Pancreas (tissue), 10 donors: ENCODE measurements at regions not wholly inside any gene's neighbourhood (a gene's known extent, or its start where the extent isn't known, plus 50 kb on each side); places are given as distances from the start of the nearest gene placed in this dataset.

Experiments used
- ATAC-seq, 4 donors: fragments of 200-7000 bp; cut with Tn5 transposase; one replicate each; pipeline versions ENCODE4 v1.8.0 to v1.9.1; 2020; ENCODE audit warnings: mild to moderate bottlenecking in 4 of 4, moderate library complexity in 4 of 4
- DNase-seq, 6 donors: peaks; one replicate each; pipeline ENCODE4 v3.0.0-alpha.2; 2020
- FAIRE-seq: peaks from 2 replicates; lab custom pipeline; 2012; peaks lifted over from hg19 to GRCh38; lab: Jason Lieb, UNC
- H3K27ac ChIP-seq, 4 donors: fragments of 200-600 bp; sonication (generic); 1 replicate in 3 of 4; 2 replicates in 1 of 4; pipeline versions ENCODE4 v1.5.0 to v1.8.0; 2020
- H3K27me3 ChIP-seq, 4 donors: fragments of 200-600 bp; one replicate each; pipeline ENCODE4 v1.8.0; 2021
- H3K36me3 ChIP-seq, 3 donors: fragments of 200-600 bp; sonication (generic) in 1 of 3; one replicate each; pipeline versions ENCODE4 v1.5.0 to v1.8.0; 2020 to 2021
- H3K4me1 ChIP-seq, 3 donors: fragments of 200-600 bp; one replicate each; pipeline ENCODE4 v1.8.0; 2021
- H3K4me3 ChIP-seq, 4 donors: fragments of 200-600 bp; sonication (generic) in 2 of 4; one replicate each; pipeline versions ENCODE4 v1.5.0 to v1.8.0; 2020 to 2021
- H3K9me3 ChIP-seq, 4 donors: fragments of 200-600 bp; one replicate each; pipeline ENCODE4 v1.8.0; 2021
- WGBS, 2 donors: extraction: QIAGEN DNeasy Blood & Tissue Kit; methylation state at CpG; one replicate each; pipeline ENCODE4 v1.1.7; 2013; 5-methylcytosine and 5-hydroxymethylcytosine counted together
- intact Hi-C, 3 donors: fragments of 100-400 bp; cut with DNase I; formaldehyde crosslinking; loops; one replicate each; pipeline versions ENCODE4 v1.11.1 to v1.14.2; 2022
- TF ChIP-seq, protein P1 (sequence below), 4 donors: fragments of 200-600 bp; sonication (generic) in 3 of 4; IDR thresholded peaks; one replicate each; pipeline versions ENCODE4 v1.5.0 to v1.8.0; 2021; ENCODE audit warnings: antibody characterized with exemption in 4 of 4
- donor health status: healthy with polysubstance abuse.
- donor health status: DM: no; HTN: no; CAD: no; lungs with moderate emphysema.
- donor health status: DM: no; HTN: no; CAD: no.
- donor health status: control.
- donor health status: control.
- donor health status: Bipolar disorder and iron deficiency.
- donor health status: DM: yes; HTN: yes; CAD: no.
- donor health status: DM: no; HTN: no; CAD: no.
- donor health status: DM: no; HTN: no; CAD: no.
- donor health status: DM: yes; HTN: yes; CAD: no.

DNA sequence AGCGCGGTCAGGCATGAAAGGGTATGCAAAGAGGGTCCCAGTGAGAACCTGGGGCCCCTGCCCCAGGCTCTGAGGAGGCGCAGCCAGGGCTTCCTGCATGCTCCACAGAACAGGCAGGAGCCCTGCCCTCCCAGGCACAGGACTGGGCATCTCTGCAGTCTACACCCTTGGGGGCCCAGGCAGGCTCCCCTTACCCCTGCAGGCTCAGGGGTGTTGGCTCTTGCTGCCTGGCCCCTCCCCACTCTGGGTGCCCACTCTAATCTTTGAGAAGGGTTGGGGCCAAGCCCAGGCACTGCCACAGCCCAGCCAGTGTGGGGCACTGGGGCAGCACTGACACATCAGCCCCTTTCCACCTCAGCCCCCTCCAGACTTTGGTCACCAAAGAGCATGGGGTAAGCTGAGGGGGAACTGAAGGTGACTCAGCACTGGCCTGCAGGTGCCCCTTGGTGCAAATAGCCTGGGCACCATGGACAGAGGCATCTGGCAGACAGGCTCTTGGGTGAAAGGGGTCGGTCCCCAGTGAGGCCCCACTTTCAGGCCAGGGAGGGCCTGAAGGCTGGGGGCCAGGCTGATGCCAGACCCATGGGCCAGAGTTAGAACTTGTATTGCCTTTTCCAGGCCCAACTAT, 73.4 kb downstream of the NPAP1 start:
- TF ChIP-seq, protein P1, sequence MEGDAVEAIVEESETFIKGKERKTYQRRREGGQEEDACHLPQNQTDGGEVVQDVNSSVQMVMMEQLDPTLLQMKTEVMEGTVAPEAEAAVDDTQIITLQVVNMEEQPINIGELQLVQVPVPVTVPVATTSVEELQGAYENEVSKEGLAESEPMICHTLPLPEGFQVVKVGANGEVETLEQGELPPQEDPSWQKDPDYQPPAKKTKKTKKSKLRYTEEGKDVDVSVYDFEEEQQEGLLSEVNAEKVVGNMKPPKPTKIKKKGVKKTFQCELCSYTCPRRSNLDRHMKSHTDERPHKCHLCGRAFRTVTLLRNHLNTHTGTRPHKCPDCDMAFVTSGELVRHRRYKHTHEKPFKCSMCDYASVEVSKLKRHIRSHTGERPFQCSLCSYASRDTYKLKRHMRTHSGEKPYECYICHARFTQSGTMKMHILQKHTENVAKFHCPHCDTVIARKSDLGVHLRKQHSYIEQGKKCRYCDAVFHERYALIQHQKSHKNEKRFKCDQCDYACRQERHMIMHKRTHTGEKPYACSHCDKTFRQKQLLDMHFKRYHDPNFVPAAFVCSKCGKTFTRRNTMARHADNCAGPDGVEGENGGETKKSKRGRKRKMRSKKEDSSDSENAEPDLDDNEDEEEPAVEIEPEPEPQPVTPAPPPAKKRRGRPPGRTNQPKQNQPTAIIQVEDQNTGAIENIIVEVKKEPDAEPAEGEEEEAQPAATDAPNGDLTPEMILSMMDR (IDR thresholded peaks at IDR 0.05): no peak
- H3K4me1 ChIP-seq: no peaks in the 10 kb centered on the region
- no peak overlapping the region for H3K27ac ChIP-seq
- H3K9me3 ChIP-seq: no peaks in the 10 kb centered on the region
- H3K36me3 ChIP-seq: no peaks in the 10 kb centered on the region
- no peak for FAIRE-seq
- no peak for ATAC-seq
- peak in 1 of 6 donors; percentile 47 for DNase-seq
- WGBS, 2 donors: 78 to 79% methylated on average over 4 of the region's 4 CpGs
- no peak overlapping the region for H3K4me3 ChIP-seq
- H3K27me3 ChIP-seq: no peaks in the 10 kb centered on the region
- intact Hi-C loops: no loop called here

DNA sequence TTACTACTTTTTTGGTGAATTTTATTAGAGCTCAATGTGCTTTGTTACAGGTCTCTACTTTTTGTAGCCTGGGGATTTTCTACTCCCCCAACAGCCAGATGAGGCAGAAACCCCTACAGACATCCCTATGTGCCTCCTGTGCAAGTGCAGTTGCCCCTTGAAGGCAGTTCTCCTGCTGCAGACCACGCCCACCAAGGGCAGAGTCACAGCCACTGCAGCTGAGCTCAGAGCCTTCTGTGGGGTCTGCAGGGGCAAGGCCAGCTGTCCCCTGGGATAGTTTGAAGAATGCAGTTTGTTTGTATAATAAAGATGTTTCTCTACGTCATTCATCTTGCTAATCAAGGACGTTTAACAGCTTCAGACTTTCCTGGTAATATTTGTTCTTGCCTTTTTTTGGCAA, 76.8 kb downstream of the NPAP1 start:
- ATAC-seq (no peak), FAIRE-seq (no peak), DNase-seq (no peak)
- Histone ChIP-seq H3K9me3 (no peaks in the 10 kb centered on the region), H3K4me1 (no peaks in the 10 kb centered on the region), H3K27ac (no peak overlapping the region), H3K4me3 (no peak overlapping the region), H3K36me3 (no peaks in the 10 kb centered on the region), H3K27me3 (no peaks in the 10 kb centered on the region)
- intact Hi-C loops: no loop called here
- TF ChIP-seq, protein P1 (IDR thresholded peaks at IDR 0.05): no peak
- WGBS, 2 donors: 23 to 27% methylated on average over 3 of the region's 3 CpGs

DNA sequence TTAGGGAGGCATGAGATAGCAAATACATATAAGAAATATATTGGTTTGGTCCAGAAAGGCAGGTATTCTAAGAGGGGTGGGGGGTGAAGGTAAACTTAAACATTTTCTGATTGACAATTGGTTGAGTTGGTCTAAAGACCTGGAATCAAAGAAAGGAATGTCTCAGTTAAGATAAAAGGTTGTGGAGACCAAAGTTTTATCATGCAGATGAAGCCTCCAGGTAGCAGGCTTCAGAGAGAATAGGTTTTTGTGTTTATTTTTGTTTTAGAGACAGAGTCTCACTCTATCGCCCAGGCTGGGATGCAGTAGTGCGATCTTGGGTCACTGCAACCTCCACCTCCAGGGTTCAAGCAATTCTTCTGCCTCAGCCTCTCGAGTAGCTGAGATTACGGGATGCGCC, 80.5 kb downstream of the NPAP1 start:
- TF ChIP-seq, protein P1 (IDR thresholded peaks at IDR 0.05): no peak
- intact Hi-C loops: no loop called here
- Histone ChIP-seq H3K36me3 (no peaks in the 10 kb centered on the region), H3K27ac (no peak overlapping the region), H3K4me3 (no peak overlapping the region), H3K9me3 (no peaks in the 10 kb centered on the region), H3K27me3 (peaks cover 0 to 7% (median 0%) of the 10 kb centered on the region in 4 donors), H3K4me1 (no peaks in the 10 kb centered on the region)
- no peak for DNase-seq
- no peak for FAIRE-seq
- no peak for ATAC-seq
- 79 to 89% methylated on average over 5 of the region's 5 CpGs for WGBS, 2 donors

DNA sequence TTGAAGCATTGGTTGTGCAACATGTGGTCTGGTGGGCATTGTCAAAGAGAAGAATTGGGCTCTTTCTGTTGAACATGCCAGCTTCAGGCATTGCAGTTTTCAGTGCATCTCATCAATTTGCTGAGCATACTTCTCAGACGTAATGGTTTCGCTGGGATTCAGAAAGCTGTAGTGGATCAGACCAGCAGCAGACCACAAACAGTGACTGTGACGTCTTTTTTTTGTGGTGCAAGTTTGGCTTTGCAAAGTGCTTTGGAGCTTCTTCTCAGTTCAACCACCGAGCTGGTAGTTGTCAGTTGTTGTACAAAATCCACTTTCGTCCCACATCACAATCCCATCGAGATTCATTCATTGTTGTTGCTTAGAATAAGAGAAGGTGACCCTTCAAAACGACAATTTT, 84.5 kb downstream of the NPAP1 start:
- peaks cover 0 to 7% (median 0%) of the 10 kb centered on the region in 4 donors for H3K27me3 ChIP-seq
- TF ChIP-seq, protein P1 (IDR thresholded peaks at IDR 0.05): no peak
- no peak overlapping the region for H3K27ac ChIP-seq
- intact Hi-C loops: loop anchor here in 1 of 3 donors (10.0 kb wide), 1 partner anchor 745 kb away; no protein-coding TSS in a partner anchor
- DNase-seq (no peak), ATAC-seq (no peak), FAIRE-seq (no peak)
- H3K36me3 ChIP-seq: no peaks in the 10 kb centered on the region
- H3K9me3 ChIP-seq: no peaks in the 10 kb centered on the region
- no peak overlapping the region for H3K4me3 ChIP-seq
- WGBS, 2 donors: 55 to 62% methylated on average over 7 of the region's 7 CpGs
- H3K4me1 ChIP-seq: no peaks in the 10 kb centered on the region

DNA sequence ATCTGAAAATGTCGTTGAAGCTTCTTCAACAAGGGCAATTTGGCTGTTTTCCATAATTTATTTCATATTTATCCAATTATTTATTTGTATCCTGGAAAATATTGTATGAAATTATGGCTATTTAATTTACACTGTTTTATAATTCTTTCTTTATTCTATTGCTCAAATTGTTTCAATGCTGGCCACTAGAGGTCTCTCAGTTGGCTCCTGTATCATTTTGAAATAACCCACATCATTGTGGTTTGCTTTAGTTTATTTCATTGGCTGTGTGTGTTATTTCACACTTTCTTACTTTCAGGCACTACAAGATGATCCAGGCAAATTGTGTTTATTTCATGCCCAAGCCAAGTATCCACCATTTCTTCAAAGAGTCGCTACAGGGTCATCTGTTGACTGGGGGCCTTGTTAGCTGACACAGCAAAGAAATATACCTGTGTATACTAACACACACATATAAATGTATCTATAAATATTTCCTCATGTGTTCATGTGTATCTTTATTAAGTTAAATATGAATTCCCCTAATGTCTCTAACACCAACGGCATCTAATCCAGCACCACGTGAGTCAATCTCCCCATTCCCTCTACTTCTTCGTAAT, 86.2 kb downstream of the NPAP1 start:
- Histone ChIP-seq H3K4me1 (no peaks in the 10 kb centered on the region), H3K4me3 (no peak overlapping the region), H3K9me3 (no peaks in the 10 kb centered on the region), H3K27ac (no peak overlapping the region), H3K36me3 (no peaks in the 10 kb centered on the region), H3K27me3 (peaks cover 0 to 7% (median 0%) of the 10 kb centered on the region in 4 donors)
- 61 to 64% methylated on average over 5 of the region's 5 CpGs for WGBS, 2 donors
- intact Hi-C loops: loop anchor here in 1 of 3 donors (10.0 kb wide), 1 partner anchor 743 kb away; no protein-coding TSS in a partner anchor
- FAIRE-seq (no peak), DNase-seq (no peak), ATAC-seq (peak in 1 of 4 donors; percentile 38)
- TF ChIP-seq, protein P1 (IDR thresholded peaks at IDR 0.05): peak in 3 of 4 donors; percentile 22 to 28 (median 24)
